Naive thymus-derived CD8-positive, alpha-beta T cell (primary cell): ENCODE measurements at regions not wholly inside any gene's neighbourhood (a gene's known extent, or its start where the extent isn't known, plus 50 kb on each side); places are given as distances from the start of the nearest gene placed in this dataset.

Experiments used
- ATAC-seq, 2 donors: fragments of 150-1000 bp; cut with Tn5 transposase in 1 of 2; sonication (Bioruptor Pico), chemical (Tn5 transposase) in 1 of 2; 1 replicate in 1 of 2; 2 replicates in 1 of 2; pipeline ENCODE4 v1.10.0; 2021; ENCODE audit warnings: mild to moderate bottlenecking in 2 of 2, moderate library complexity in 2 of 2
- POLR2A ChIA-PET: fragments of 350-600 bp; sonication (Branson Sonifier 250); formaldehyde crosslinking; loops from one replicate; lab custom pipeline; 2021; ENCODE audit warnings: antibody characterized with exemption; lab: Charles Lee
- DNase-seq, 10 donors: peaks; one replicate each; pipeline versions ENCODE4 v3.0.0 to v3.0.0-alpha.2; 2020 to 2022
- H3K27ac Mint-ChIP-seq, 10 donors: one replicate each; pipeline ENCODE4 v1.8.0; 2020 to 2022; ENCODE audit warnings: mild to moderate bottlenecking in 10 of 10, mixed read lengths in 10 of 10, moderate library complexity in 4 of 10, inconsistent platforms in 1 of 10
- H3K27me3 Mint-ChIP-seq, 5 donors: one replicate each; pipeline ENCODE4 v1.8.0; 2021 to 2022; ENCODE audit warnings: mixed read lengths in 5 of 5
- H3K36me3 Mint-ChIP-seq, 3 donors: one replicate each; pipeline ENCODE4 v1.8.0; 2020 to 2022; ENCODE audit warnings: mixed read lengths in 3 of 3, mild to moderate bottlenecking in 2 of 3, inconsistent platforms in 1 of 3
- H3K4me1 Mint-ChIP-seq, 4 donors: one replicate each; pipeline ENCODE4 v1.8.0; 2021 to 2022; ENCODE audit warnings: mixed read lengths in 4 of 4
- H3K4me3 Mint-ChIP-seq, 10 donors: one replicate each; pipeline ENCODE4 v1.8.0; 2020 to 2022; ENCODE audit warnings: mild to moderate bottlenecking in 10 of 10, mixed read lengths in 10 of 10, moderate library complexity in 6 of 10, inconsistent platforms in 1 of 10
- H3K9me3 Mint-ChIP-seq, 9 donors: one replicate each; pipeline ENCODE4 v1.8.0; 2020 to 2022; ENCODE audit warnings: mixed read lengths in 9 of 9, mild to moderate bottlenecking in 3 of 9, inconsistent platforms in 1 of 9, moderate library complexity in 1 of 9

DNA sequence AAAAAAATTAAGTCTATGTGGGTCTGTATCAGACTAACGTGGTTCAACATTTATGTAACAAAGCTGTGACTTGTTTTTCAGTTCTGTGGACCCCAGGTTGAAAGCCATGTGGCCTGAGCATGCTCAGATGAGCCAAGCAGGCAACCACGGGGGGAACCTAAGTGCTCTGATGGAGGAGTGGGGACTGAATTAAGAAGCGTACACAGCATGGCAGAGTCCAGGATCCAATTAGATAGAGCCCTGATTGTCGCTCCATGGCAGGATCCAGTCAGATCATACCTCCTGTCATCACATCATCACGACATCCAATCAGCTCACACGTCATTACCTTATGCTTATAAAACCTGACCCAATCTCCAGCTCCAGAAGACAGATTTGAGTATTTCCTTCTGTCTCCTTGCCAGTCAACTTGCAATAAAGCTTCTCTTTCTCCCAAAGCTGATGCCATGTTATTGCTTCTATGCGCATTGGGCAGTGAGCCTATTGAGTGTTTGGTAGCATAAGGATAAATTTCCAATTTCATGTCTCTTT, 1013.1 kb upstream of the TMEM132C start:
- no peak for ATAC-seq
- H3K27me3 Mint-ChIP-seq = peaks cover 0 to 13% (median 3%) of the 10 kb centered on the region in 5 donors

DNA sequence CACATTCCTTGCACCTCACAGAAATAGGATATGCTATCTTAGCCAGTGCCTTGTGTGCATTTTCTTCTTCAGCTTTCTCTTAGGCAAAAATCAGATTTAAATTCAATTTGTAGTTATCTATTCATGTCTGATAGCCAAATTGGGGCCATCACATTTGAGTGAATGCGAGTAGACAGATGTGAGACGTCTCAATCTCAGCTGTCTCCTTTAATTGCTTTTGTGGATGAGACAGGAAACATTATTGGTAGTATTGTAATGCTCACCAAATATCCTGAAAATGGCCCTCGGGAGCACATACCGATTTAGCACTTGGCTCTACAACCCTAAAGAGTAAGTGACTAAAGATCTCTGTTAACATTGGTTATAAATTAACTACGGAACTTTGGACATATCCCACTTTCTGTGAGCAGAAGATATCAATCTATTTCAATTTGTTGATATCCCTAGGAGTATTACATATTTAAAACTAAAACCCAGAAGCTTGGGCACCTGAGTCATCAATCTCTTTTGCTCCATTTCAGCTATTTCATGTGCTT, 1012.5 kb upstream of the TMEM132C start:
- no peak for DNase-seq
- Mint-ChIP-seq H3K36me3 (no peaks in the 10 kb centered on the region), H3K4me3 (no peak overlapping the region), H3K27ac (no peak overlapping the region), H3K9me3 (peaks cover 0 to 6% (median 0%) of the 10 kb centered on the region in 9 donors), H3K27me3 (peaks cover 0 to 13% (median 3%) of the 10 kb centered on the region in 5 donors), H3K4me1 (no peaks in the 10 kb centered on the region)
- POLR2A ChIA-PET = no interaction called here
- no peak for ATAC-seq

More for the DNA sequence above, 1013.1 kb upstream of the TMEM132C start:
- Mint-ChIP-seq H3K27ac (no peak overlapping the region), H3K4me3 (no peak overlapping the region), H3K9me3 (peaks cover 0 to 6% (median 0%) of the 10 kb centered on the region in 9 donors), H3K36me3 (no peaks in the 10 kb centered on the region), H3K4me1 (no peaks in the 10 kb centered on the region)
- POLR2A ChIA-PET = no interaction called here
- no peak for DNase-seq

DNA sequence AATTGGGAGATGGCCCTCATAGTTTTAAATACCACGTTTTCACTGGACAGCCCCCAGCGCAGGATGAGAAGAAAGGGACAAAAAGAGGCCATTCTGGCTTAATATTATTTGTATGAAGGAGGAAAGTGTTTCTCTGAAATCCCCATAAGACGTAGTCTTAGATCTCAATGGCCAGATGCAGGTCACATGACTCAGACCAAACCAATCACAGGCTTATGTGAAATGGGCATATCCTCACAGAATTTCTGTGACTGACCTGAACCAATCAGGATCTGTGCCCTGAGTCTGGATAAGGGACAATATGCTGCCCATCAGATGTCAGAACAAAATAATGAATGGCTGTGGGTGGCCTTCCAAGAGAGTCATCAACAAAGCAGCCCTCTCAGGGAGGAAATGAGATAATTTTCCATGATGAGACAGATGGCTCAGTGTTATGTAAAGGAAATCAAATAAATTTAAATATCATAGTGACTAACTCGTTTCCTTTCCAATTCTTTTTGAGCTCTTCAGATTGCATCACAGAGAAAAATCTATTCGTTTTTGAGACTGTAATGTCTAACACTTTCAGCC, 1009.5 kb upstream of the TMEM132C start:
- ATAC-seq = no peak
- H3K36me3 Mint-ChIP-seq = no peaks in the 10 kb centered on the region
- H3K4me3 Mint-ChIP-seq = no peak overlapping the region
- no peak overlapping the region for H3K27ac Mint-ChIP-seq
- POLR2A ChIA-PET = no interaction called here
- peaks cover 0 to 4% (median 0%) of the 10 kb centered on the region in 9 donors for H3K9me3 Mint-ChIP-seq
- no peaks in the 10 kb centered on the region for H3K4me1 Mint-ChIP-seq
- H3K27me3 Mint-ChIP-seq = peaks cover 0 to 14% (median 0%) of the 10 kb centered on the region in 5 donors
- DNase-seq = no peak

DNA sequence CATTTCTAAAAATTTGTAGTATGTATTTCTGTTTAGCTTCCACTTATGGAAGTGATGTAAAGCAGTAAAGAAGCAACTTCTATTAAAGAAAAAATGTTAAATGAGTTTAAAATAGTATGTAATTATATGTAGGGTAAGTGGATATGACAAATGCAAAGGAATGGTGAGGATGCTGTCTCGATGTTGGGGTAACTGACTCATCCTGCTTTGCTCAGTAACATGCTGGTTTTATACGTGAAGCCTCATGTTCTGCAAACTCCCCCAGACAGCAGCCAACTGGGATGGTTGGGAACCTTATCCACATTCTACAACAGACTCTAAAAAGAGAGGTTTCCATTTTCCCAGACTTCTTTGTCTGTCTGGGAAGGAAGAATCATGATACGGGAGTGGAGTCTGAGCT, 1006.4 kb upstream of the TMEM132C start:
- Mint-ChIP-seq H3K27ac (no peak overlapping the region), H3K4me3 (no peak overlapping the region), H3K4me1 (no peaks in the 10 kb centered on the region), H3K9me3 (peaks cover 0 to 12% (median 0%) of the 10 kb centered on the region in 9 donors), H3K36me3 (no peaks in the 10 kb centered on the region), H3K27me3 (peaks cover 0 to 20% (median 7%) of the 10 kb centered on the region in 5 donors)
- POLR2A ChIA-PET = no interaction called here
- DNase-seq (no peak), ATAC-seq (no peak)

DNA sequence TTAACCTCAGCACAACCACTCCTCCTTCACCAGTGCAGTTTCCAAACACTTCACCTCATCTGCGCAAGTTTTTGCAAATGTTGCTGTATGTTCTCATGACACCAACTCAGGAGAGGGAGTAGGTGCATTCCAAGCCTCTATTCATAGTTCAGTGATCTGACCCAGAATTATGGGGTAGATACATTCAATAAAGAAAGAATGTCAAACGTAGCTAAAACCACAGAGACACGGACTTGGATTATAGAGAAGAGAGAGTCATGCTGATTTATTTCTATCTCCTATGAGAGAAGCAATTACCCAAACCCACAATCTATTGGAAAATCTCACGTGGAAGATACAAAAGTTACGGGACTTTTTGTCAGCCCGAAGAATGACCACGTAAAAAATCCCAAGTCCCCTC, 1006.0 kb upstream of the TMEM132C start:
- Mint-ChIP-seq H3K9me3 (peaks cover 0 to 12% (median 0%) of the 10 kb centered on the region in 9 donors), H3K36me3 (no peaks in the 10 kb centered on the region), H3K4me1 (no peaks in the 10 kb centered on the region), H3K4me3 (no peak overlapping the region), H3K27me3 (peaks cover 0 to 18% (median 7%) of the 10 kb centered on the region in 5 donors), H3K27ac (no peak overlapping the region)
- DNase-seq = no peak
- POLR2A ChIA-PET = no interaction called here
- no peak for ATAC-seq

DNA sequence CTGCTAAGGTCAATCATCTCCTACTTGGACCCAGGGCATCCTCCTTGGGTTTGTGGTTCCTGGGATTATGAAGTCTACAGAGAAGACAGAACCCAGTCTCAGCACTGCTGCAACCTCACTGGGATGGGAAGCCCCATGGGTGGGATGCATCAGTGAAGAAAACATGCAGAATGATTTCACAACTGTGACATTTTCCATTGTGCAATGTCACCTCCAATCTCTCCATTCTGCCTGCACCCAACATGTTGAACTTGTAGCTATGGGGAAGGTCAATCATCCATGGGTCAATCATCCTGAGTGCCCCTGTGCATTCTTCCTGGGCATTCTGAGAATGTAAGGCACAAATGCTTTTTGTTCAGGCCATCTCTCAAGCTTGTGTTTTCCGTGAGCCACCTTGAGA, 1004.4 kb upstream of the TMEM132C start:
- DNase-seq (no peak), ATAC-seq (no peak)
- peaks cover 0 to 12% (median 0%) of the 10 kb centered on the region in 9 donors for H3K9me3 Mint-ChIP-seq
- POLR2A ChIA-PET = no interaction called here
- H3K4me1 Mint-ChIP-seq = no peaks in the 10 kb centered on the region
- no peaks in the 10 kb centered on the region for H3K36me3 Mint-ChIP-seq
- no peak overlapping the region for H3K4me3 Mint-ChIP-seq
- no peak overlapping the region for H3K27ac Mint-ChIP-seq
- H3K27me3 Mint-ChIP-seq = peaks cover 0 to 34% (median 17%) of the 10 kb centered on the region in 5 donors

DNA sequence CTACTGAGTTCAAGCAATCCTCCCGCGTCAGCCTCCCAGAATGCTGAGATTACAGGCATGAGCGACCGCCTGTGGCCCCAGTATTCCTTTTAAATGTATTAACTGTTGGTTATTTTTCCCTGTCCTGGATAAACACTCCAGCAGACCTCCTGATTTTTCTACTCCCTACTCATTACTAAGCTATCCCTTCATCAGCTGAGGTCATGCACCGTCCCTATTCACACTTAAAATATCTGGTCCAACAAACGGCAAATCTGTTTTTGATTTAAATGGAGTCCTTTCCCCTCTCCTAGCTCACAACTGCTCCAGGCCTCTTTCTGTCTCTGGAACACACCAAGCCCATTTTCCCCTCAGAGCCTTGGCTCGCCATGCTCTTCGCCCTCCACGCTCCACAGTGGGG, 1003.3 kb upstream of the TMEM132C start:
- peaks cover 0 to 34% (median 17%) of the 10 kb centered on the region in 5 donors for H3K27me3 Mint-ChIP-seq
- ATAC-seq (no peak), DNase-seq (no peak)
- no peak overlapping the region for H3K27ac Mint-ChIP-seq
- no peak overlapping the region for H3K4me3 Mint-ChIP-seq
- POLR2A ChIA-PET = no interaction called here
- H3K4me1 Mint-ChIP-seq = no peaks in the 10 kb centered on the region
- H3K9me3 Mint-ChIP-seq = peaks cover 0 to 12% (median 0%) of the 10 kb centered on the region in 9 donors
- H3K36me3 Mint-ChIP-seq = no peaks in the 10 kb centered on the region

DNA sequence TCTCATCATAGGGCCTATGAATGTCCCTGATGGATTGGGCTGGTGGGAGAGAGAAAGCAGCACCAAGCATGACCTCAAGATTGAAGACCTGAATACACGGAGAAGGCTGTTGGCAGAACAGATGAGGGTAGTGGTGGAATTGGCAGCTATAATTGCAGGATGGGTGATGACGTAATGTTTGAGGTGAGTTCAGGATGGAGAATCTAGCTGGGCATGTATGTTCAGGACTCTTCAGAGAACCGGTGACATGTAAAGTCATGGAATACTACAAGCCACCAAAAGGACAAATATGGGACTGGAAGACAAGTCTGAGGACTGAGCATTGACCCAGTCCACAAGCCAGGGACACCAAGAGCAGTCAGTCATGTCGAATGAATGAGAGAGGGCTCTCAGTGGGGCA, 999.8 kb upstream of the TMEM132C start:
- Mint-ChIP-seq H3K27ac (no peak overlapping the region), H3K4me3 (no peak overlapping the region), H3K36me3 (no peaks in the 10 kb centered on the region), H3K9me3 (peaks cover 0 to 12% (median 0%) of the 10 kb centered on the region in 9 donors), H3K27me3 (peaks cover 0 to 34% (median 17%) of the 10 kb centered on the region in 5 donors), H3K4me1 (no peaks in the 10 kb centered on the region)
- ATAC-seq (no peak), DNase-seq (no peak)
- POLR2A ChIA-PET = no interaction called here

DNA sequence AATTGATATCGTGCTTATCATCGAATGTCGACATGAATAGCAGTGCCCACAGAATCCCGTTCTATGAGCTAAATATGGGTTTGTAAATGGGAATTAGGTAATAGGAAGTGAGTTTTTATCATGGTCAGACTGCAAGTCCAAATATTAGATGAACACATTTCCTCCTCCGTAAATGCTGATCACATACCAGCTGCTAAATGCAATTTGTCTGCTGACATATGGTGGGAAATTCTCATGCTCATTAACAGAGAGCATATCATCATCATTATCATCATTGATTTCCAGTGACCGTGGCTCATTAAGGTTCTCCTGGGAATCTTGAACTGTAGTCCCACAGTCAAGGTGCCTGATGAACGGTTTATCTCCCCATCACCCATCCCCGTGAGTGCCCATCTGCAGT, 998.8 kb upstream of the TMEM132C start:
- no peaks in the 10 kb centered on the region for H3K4me1 Mint-ChIP-seq
- H3K27me3 Mint-ChIP-seq = peaks cover 0 to 45% (median 17%) of the 10 kb centered on the region in 5 donors
- DNase-seq (no peak), ATAC-seq (no peak)
- POLR2A ChIA-PET = no interaction called here
- H3K9me3 Mint-ChIP-seq = peaks cover 0 to 12% (median 0%) of the 10 kb centered on the region in 9 donors
- H3K4me3 Mint-ChIP-seq = no peak overlapping the region
- no peaks in the 10 kb centered on the region for H3K36me3 Mint-ChIP-seq
- no peak overlapping the region for H3K27ac Mint-ChIP-seq

DNA sequence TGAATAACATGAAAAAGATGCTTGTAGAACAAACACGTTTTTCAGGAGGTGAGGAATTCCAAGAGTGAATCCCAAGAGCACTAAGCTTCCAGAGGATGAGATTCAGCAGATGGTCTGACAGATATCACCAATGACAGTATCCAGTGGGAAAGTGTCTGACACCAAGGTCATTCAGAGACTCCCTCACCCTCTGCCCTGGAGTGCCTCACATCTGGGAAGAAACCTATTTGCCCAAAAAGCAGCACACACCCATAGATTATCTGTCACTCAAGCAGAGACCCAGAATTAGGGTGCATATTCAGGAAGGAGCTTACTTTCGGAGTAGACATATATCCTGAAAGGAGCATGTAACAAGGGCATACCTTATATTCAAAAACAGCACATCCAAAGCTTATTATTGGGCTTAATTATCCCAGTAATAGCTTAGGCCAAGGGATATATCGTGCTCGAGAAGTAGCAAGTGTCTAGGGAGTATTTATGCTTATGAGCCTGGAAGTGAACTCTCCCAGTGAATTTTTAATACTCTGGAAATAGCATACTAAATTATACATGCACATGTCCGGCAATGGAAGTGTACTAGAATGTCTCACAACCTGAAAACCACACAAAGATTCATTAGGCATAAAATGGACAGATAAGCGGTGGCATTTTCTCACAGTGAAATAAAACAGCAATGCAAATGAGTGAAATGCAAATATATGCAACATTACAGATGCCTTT, 998.1 kb upstream of the TMEM132C start:
- Mint-ChIP-seq H3K4me3 (no peak overlapping the region), H3K9me3 (peaks cover 0 to 5% (median 0%) of the 10 kb centered on the region in 9 donors), H3K4me1 (no peaks in the 10 kb centered on the region), H3K27ac (no peak overlapping the region), H3K27me3 (peaks cover 0 to 40% (median 13%) of the 10 kb centered on the region in 5 donors), H3K36me3 (no peaks in the 10 kb centered on the region)
- no peak for DNase-seq
- no peak for ATAC-seq
- POLR2A ChIA-PET = no interaction called here

DNA sequence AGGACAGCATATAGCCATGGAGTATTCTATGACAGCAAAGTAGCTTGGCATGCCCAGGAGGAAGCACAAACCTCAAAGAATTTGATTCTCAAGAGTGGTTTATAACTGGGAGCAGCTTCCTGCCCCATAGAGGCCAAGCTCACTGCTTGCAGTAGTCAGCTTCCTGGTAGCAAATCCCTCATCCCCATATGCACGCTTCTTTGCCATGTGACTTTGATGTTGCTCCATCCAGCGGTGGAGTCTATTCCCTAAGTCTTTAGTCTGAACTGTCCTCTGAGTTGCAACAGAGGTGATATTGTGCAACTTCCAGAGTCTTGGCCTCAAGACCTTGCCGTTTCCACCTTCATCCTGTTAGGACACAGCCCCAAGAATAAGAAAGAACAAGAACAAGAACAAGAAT, 996.8 kb upstream of the TMEM132C start:
- POLR2A ChIA-PET = no interaction called here
- no peak overlapping the region for H3K27ac Mint-ChIP-seq
- peaks cover 0 to 28% (median 11%) of the 10 kb centered on the region in 5 donors for H3K27me3 Mint-ChIP-seq
- peaks cover 0 to 2% (median 0%) of the 10 kb centered on the region in 9 donors for H3K9me3 Mint-ChIP-seq
- no peak overlapping the region for H3K4me3 Mint-ChIP-seq
- ATAC-seq (no peak), DNase-seq (no peak)
- H3K4me1 Mint-ChIP-seq = no peaks in the 10 kb centered on the region
- H3K36me3 Mint-ChIP-seq = no peaks in the 10 kb centered on the region

DNA sequence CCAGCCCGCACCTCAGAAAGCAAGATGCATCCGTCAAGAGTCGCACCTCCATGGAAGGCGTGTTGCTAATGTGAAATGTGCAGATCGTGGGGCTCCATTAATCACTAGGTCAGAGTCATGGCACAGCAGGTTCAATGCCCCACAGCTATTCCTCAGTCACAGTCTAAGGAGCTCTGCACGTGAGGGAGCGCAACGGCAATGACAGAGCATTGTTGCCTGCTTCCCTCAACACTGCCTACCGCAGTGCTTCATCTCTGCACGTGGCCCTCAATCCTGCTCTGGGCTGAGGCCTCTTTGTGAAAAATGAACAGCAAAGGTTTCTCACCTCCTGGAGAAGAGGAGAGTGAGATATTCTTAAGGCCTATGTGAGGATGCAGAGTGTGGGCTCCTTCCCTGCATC, 995.2 kb upstream of the TMEM132C start:
- H3K36me3 Mint-ChIP-seq = no peaks in the 10 kb centered on the region
- H3K27ac Mint-ChIP-seq = no peak overlapping the region
- POLR2A ChIA-PET = no interaction called here
- H3K27me3 Mint-ChIP-seq = peaks cover 1 to 27% (median 7%) of the 10 kb centered on the region in 5 donors
- DNase-seq = no peak
- no peaks in the 10 kb centered on the region for H3K9me3 Mint-ChIP-seq
- no peak overlapping the region for H3K4me3 Mint-ChIP-seq
- no peaks in the 10 kb centered on the region for H3K4me1 Mint-ChIP-seq
- no peak for ATAC-seq

DNA sequence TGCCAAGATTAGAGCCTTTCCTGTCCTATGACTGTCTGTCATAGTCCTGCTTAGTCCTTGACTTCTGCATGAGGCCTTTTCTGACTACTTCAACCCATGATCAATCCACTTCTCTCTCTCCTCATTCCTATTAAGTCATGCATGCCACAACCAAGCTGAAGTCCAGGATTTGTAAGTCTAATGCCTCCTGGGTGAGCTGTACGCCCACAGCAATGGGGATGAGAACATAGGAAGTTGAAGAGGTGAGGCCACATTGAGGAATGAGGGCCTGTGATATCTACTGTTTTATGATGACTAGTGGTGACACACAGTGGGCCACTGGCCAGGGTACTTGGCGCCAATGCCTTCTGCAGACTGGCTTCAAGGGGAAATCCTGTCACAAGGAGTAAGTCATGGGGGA, 994.1 kb upstream of the TMEM132C start:
- no peak for ATAC-seq
- no peak for DNase-seq
- peaks cover 0 to 4% (median 0%) of the 10 kb centered on the region in 4 donors for H3K4me1 Mint-ChIP-seq
- H3K4me3 Mint-ChIP-seq = no peak overlapping the region
- POLR2A ChIA-PET = no interaction called here
- peaks cover 0 to 2% (median 0%) of the 10 kb centered on the region in 9 donors for H3K9me3 Mint-ChIP-seq
- H3K36me3 Mint-ChIP-seq = no peaks in the 10 kb centered on the region
- H3K27ac Mint-ChIP-seq = no peak overlapping the region
- H3K27me3 Mint-ChIP-seq = peaks cover 2 to 26% (median 10%) of the 10 kb centered on the region in 5 donors
